Duodenal mucosa (tissue), 2 donors: ENCODE measurements at regions not wholly inside any gene's neighbourhood (a gene's known extent, or its start where the extent isn't known, plus 50 kb on each side); places are given as distances from the start of the nearest gene placed in this dataset.

Experiments used
- H3K27ac ChIP-seq: one replicate; pipeline ENCODE4 v1.7.0; 2013; ENCODE audit warnings: low read depth, low read length
- H3K27me3 ChIP-seq, 2 donors: one replicate each; pipeline ENCODE4 v1.7.0; 2013; ENCODE audit warnings: low read length in 2 of 2, control low read depth in 1 of 2; ENCODE audit not compliant: insufficient read depth in 2 of 2, control insufficient read depth in 1 of 2
- H3K36me3 ChIP-seq, 2 donors: one replicate each; pipeline ENCODE4 v1.7.0; 2013; ENCODE audit warnings: low read length in 2 of 2, control low read depth in 1 of 2; ENCODE audit not compliant: insufficient read depth in 2 of 2, control insufficient read depth in 1 of 2
- H3K4me1 ChIP-seq, 2 donors: one replicate each; pipeline ENCODE4 v1.7.0; 2013; ENCODE audit warnings: low read length in 2 of 2, control low read depth in 1 of 2; ENCODE audit not compliant: insufficient read depth in 2 of 2, control insufficient read depth in 1 of 2
- H3K4me3 ChIP-seq, 2 donors: one replicate each; pipeline ENCODE4 v1.7.0; 2013; ENCODE audit warnings: low read length in 2 of 2, low read depth in 1 of 2
- H3K9ac ChIP-seq, 2 donors: one replicate each; pipeline ENCODE4 v1.7.0; 2013; ENCODE audit warnings: low read length in 2 of 2, low read depth in 1 of 2
- H3K9me3 ChIP-seq, 2 donors: one replicate each; pipeline ENCODE4 v1.7.0; 2013; ENCODE audit warnings: low read length in 2 of 2, control low read depth in 1 of 2; ENCODE audit not compliant: control insufficient read depth in 1 of 2

GRCh38 chr15:46670258-46670657, 1035.4 kb downstream of the SQOR start:
- no peaks in the 10 kb centered on the region for H3K36me3 ChIP-seq
- H3K9me3 ChIP-seq: no peaks in the 10 kb centered on the region
- no peak overlapping the region for H3K4me3 ChIP-seq
- no peaks in the 10 kb centered on the region for H3K27me3 ChIP-seq
- no peaks in the 10 kb centered on the region for H3K4me1 ChIP-seq
- H3K9ac ChIP-seq: no peak overlapping the region
- H3K27ac ChIP-seq: no peak overlapping the region

GRCh38 chr15:46671336-46671735, 1036.5 kb downstream of the SQOR start:
- no peaks in the 10 kb centered on the region for H3K27me3 ChIP-seq
- H3K4me3 ChIP-seq: no peak overlapping the region
- H3K36me3 ChIP-seq: no peaks in the 10 kb centered on the region
- no peaks in the 10 kb centered on the region for H3K9me3 ChIP-seq
- no peaks in the 10 kb centered on the region for H3K4me1 ChIP-seq
- H3K27ac ChIP-seq: no peak overlapping the region
- H3K9ac ChIP-seq: no peak overlapping the region

GRCh38 chr15:46672041-46672440, 1037.2 kb downstream of the SQOR start:
- Histone ChIP-seq H3K4me3 (no peak overlapping the region), H3K9me3 (no peaks in the 10 kb centered on the region), H3K27me3 (no peaks in the 10 kb centered on the region), H3K9ac (no peak overlapping the region), H3K36me3 (no peaks in the 10 kb centered on the region), H3K27ac (no peak overlapping the region), H3K4me1 (no peaks in the 10 kb centered on the region)

- no peak overlapping the region for H3K9ac ChIP-seq
- H3K36me3 ChIP-seq: no peaks in the 10 kb centered on the region
- no peaks in the 10 kb centered on the region for H3K9me3 ChIP-seq
- no peaks in the 10 kb centered on the region for H3K27me3 ChIP-seq
- H3K4me1 ChIP-seq: no peaks in the 10 kb centered on the region
- no peak overlapping the region for H3K4me3 ChIP-seq
- H3K27ac ChIP-seq: no peak overlapping the region
Observed at GRCh38 chr15:46676233-46677206, 1040.8 kb upstream of the SEMA6D start.

- Histone ChIP-seq H3K27ac (no peak overlapping the region), H3K4me3 (no peak overlapping the region), H3K4me1 (no peaks in the 10 kb centered on the region), H3K9ac (no peak overlapping the region), H3K36me3 (no peaks in the 10 kb centered on the region), H3K27me3 (no peaks in the 10 kb centered on the region), H3K9me3 (no peaks in the 10 kb centered on the region)
Observed at GRCh38 chr15:46677491-46677890, 1039.8 kb upstream of the SEMA6D start.

- H3K4me3 ChIP-seq: no peak overlapping the region
Observed at GRCh38 chr15:46681901-46682300, 1035.4 kb upstream of the SEMA6D start.

GRCh38 chr15:46682969-46683791, 1034.1 kb upstream of the SEMA6D start:
- Histone ChIP-seq H3K4me3 (no peak overlapping the region), H3K27ac (no peak overlapping the region), H3K9me3 (no peaks in the 10 kb centered on the region), H3K4me1 (no peaks in the 10 kb centered on the region), H3K27me3 (no peaks in the 10 kb centered on the region), H3K9ac (no peak overlapping the region), H3K36me3 (no peaks in the 10 kb centered on the region)

More at GRCh38 chr15:46681901-46682300, 1035.4 kb upstream of the SEMA6D start:
- Histone ChIP-seq H3K9me3 (no peaks in the 10 kb centered on the region), H3K36me3 (no peaks in the 10 kb centered on the region), H3K9ac (no peak overlapping the region), H3K4me1 (no peaks in the 10 kb centered on the region), H3K27me3 (no peaks in the 10 kb centered on the region), H3K27ac (no peak overlapping the region)

GRCh38 chr15:46685096-46685495, 1032.2 kb upstream of the SEMA6D start:
- Histone ChIP-seq H3K9ac (no peak overlapping the region), H3K36me3 (no peaks in the 10 kb centered on the region), H3K9me3 (no peaks in the 10 kb centered on the region), H3K27ac (no peak overlapping the region), H3K4me3 (no peak overlapping the region), H3K4me1 (no peaks in the 10 kb centered on the region), H3K27me3 (no peaks in the 10 kb centered on the region)

- H3K27me3 ChIP-seq: no peaks in the 10 kb centered on the region
Observed at GRCh38 chr15:46685681-46686080, 1031.6 kb upstream of the SEMA6D start.

GRCh38 chr15:46696281-46696680, 1021.0 kb upstream of the SEMA6D start:
- H3K36me3 ChIP-seq: no peaks in the 10 kb centered on the region
- H3K4me3 ChIP-seq: no peak overlapping the region
- no peaks in the 10 kb centered on the region for H3K9me3 ChIP-seq
- no peaks in the 10 kb centered on the region for H3K27me3 ChIP-seq
- no peaks in the 10 kb centered on the region for H3K4me1 ChIP-seq
- H3K27ac ChIP-seq: no peak overlapping the region
- H3K9ac ChIP-seq: no peak overlapping the region

More at GRCh38 chr15:46685681-46686080, 1031.6 kb upstream of the SEMA6D start:
- Histone ChIP-seq H3K9me3 (no peaks in the 10 kb centered on the region), H3K27ac (no peak overlapping the region), H3K36me3 (no peaks in the 10 kb centered on the region), H3K9ac (no peak overlapping the region), H3K4me1 (no peaks in the 10 kb centered on the region), H3K4me3 (no peak overlapping the region)
